GM20000 (cell line): ENCODE measurements at regions not wholly inside any gene's neighbourhood (a gene's known extent, or its start where the extent isn't known, plus 50 kb on each side); places are given as distances from the start of the nearest gene placed in this dataset.
"Not testable (repeated sequence)": the region's sequence is repeated elsewhere in the genome, so short reads cannot be mapped to it uniquely, and the experiment has no call there.

Source experiments
- DNase-seq: peaks from one replicate; pipeline ENCODE4 v3.0.0; 2012; ENCODE audit warnings: low spot score
- CTCF ChIP-seq: IDR thresholded peaks from 2 replicates; pipeline ENCODE4 v1.5.1; 2012; ENCODE audit warnings: mild to moderate bottlenecking, control low read depth; ENCODE audit errors: extremely low read depth, missing control alignments

- TF ChIP-seq CTCF, result no peak
These were observed 1761.3 kb upstream of the IGFBP7 start for GRCh38 chr4:58871509-58871908.

GRCh38 chr4:58849026-58849425 is 1738.8 kb upstream of the IGFBP7 start:
- no peak for TF ChIP-seq CTCF
- no peak for DNase-seq

More at GRCh38 chr4:58871509-58871908, 1761.3 kb upstream of the IGFBP7 start:
- no peak for DNase-seq

- no peak for TF ChIP-seq CTCF
These were observed 1733.3 kb upstream of the IGFBP7 start for GRCh38 chr4:58843455-58843854.

GRCh38 chr4:58833126-58833525 is 1722.9 kb upstream of the IGFBP7 start:
- no peak for TF ChIP-seq CTCF
- no peak for DNase-seq

More at GRCh38 chr4:58843455-58843854, 1733.3 kb upstream of the IGFBP7 start:
- no peak for DNase-seq

GRCh38 chr4:58825278-58825677 is 1715.1 kb upstream of the IGFBP7 start:
- DNase-seq, result no peak
- TF ChIP-seq CTCF, result no peak

- DNase-seq, result not testable (repeated sequence)
These were observed 1708.4 kb upstream of the IGFBP7 start for GRCh38 chr4:58818560-58818959.

- no peak for TF ChIP-seq CTCF
- no peak for DNase-seq
These were observed 1699.8 kb upstream of the IGFBP7 start for GRCh38 chr4:58809948-58810347.

GRCh38 chr4:58809366-58809765 is 1699.2 kb upstream of the IGFBP7 start:
- no peak for TF ChIP-seq CTCF
- DNase-seq, result no peak
